Stimulated activated CD4-positive, alpha-beta T cell treated with anti-CD3 and anti-CD28 coated beads, Interleukin-1b, Interleukin-23, amount 100 ng/mL, for 24 hours (primary cell): ENCODE measurements at regions not wholly inside any gene's neighbourhood (a gene's known extent, or its start where the extent isn't known, plus 50 kb on each side); places are given as distances from the start of the nearest gene placed in this dataset.
"Not testable (repeated sequence)": the region's sequence is repeated elsewhere in the genome, so short reads cannot be mapped to it uniquely, and the experiment has no call there.

Experiments
- DNase-seq, 4 experiments: peaks; one replicate each; pipeline ENCODE4 v3.0.0-alpha.2; 2020; ENCODE audit warnings: low read depth in 4 of 4, low spot score in 1 of 4

- no peak for DNase-seq
Measured at GRCh38 chr10:124324856-124325632, 93.7 kb downstream of the OAT start.

- DNase-seq = no peak
Measured at GRCh38 chr10:124324451-124324850, 94.3 kb downstream of the OAT start.

- DNase-seq = no peak
Measured at GRCh38 chr10:124323806-124324205, 94.9 kb downstream of the OAT start.

- DNase-seq = no peak
Measured at GRCh38 chr10:124323111-124323725, 95.5 kb downstream of the OAT start.

GRCh38 chr10:124322191-124322980, 96.3 kb downstream of the OAT start:
- DNase-seq = no peak

- DNase-seq = no peak
Measured at GRCh38 chr10:124321433-124322089, 97.2 kb downstream of the OAT start.

GRCh38 chr10:124320778-124321432, 97.8 kb downstream of the OAT start:
- no peak for DNase-seq

- no peak for DNase-seq
Measured at GRCh38 chr10:124319926-124320391, 98.8 kb downstream of the OAT start.

- DNase-seq = not testable (repeated sequence)
Measured at GRCh38 chr10:124319520-124319919, 99.2 kb downstream of the OAT start.

GRCh38 chr10:124318811-124319210, 99.9 kb downstream of the OAT start:
- DNase-seq = no peak

GRCh38 chr10:124318076-124318475, 100.6 kb downstream of the OAT start:
- DNase-seq = no peak

- DNase-seq = no peak
Measured at GRCh38 chr10:124316326-124316725, 102.4 kb downstream of the OAT start.

GRCh38 chr10:124315591-124316270, 103.0 kb downstream of the OAT start:
- DNase-seq = no peak

- no peak for DNase-seq
Measured at GRCh38 chr10:124313374-124313773, 105.3 kb downstream of the OAT start.

GRCh38 chr10:124308811-124309210, 109.9 kb downstream of the OAT start:
- DNase-seq = no peak

GRCh38 chr10:124308056-124308645, 110.6 kb downstream of the OAT start:
- no peak for DNase-seq

- DNase-seq = no peak
Measured at GRCh38 chr10:124307591-124307990, 111.1 kb downstream of the OAT start.

- DNase-seq = no peak
Measured at GRCh38 chr10:124306922-124307371, 111.8 kb downstream of the OAT start.

GRCh38 chr10:124306520-124306919, 112.2 kb downstream of the OAT start:
- no peak for DNase-seq

- no peak for DNase-seq
Measured at GRCh38 chr10:124305984-124306383, 112.7 kb downstream of the OAT start.
